KMS-11 (cell line): ENCODE measurements at regions not wholly inside any gene's neighbourhood (a gene's known extent, or its start where the extent isn't known, plus 50 kb on each side); places are given as distances from the start of the nearest gene placed in this dataset.

Experiments used
- H2AFZ ChIP-seq: fragments of 200-600 bp; sonication (generic); 2 replicates; pipeline ENCODE4 v1.6.1; 2016; ENCODE audit warnings: antibody characterized with exemption, mixed run types, low read depth
- H3K27ac ChIP-seq: fragments of 200-600 bp; sonication (generic); 2 replicates; pipeline ENCODE4 v1.6.1; 2016; ENCODE audit warnings: mild to moderate bottlenecking, mixed run types
- H3K27me3 ChIP-seq: fragments of 200-600 bp; sonication (generic); 2 replicates; pipeline ENCODE4 v1.6.1; 2017; ENCODE audit warnings: mild to moderate bottlenecking, low read depth, mixed run types, moderate library complexity; ENCODE audit not compliant: insufficient read depth
- H3K36me3 ChIP-seq: fragments of 200-600 bp; sonication (generic); 2 replicates; pipeline ENCODE4 v1.6.1; 2017; ENCODE audit warnings: mild to moderate bottlenecking, mixed run types; ENCODE audit not compliant: insufficient read depth
- H3K4me1 ChIP-seq: fragments of 200-600 bp; sonication (generic); 2 replicates; pipeline ENCODE4 v1.6.1; 2016; ENCODE audit warnings: mild to moderate bottlenecking, low read depth, mixed run types; ENCODE audit not compliant: poor library complexity, severe bottlenecking
- H3K4me2 ChIP-seq: fragments of 200-600 bp; sonication (generic); 2 replicates; pipeline ENCODE4 v1.7.0; 2016; ENCODE audit warnings: mild to moderate bottlenecking, mixed run types
- H3K4me3 ChIP-seq: fragments of 200-600 bp; sonication (generic); IDR thresholded peaks from 2 replicates; pipeline ENCODE4 v1.6.1; 2017; ENCODE audit warnings: low read depth, low read length, mixed read lengths; ENCODE audit not compliant: insufficient read depth
- H3K79me2 ChIP-seq: fragments of 200-600 bp; sonication (generic); 2 replicates; pipeline ENCODE4 v1.6.1; 2016; ENCODE audit warnings: low read depth, mixed run types; ENCODE audit not compliant: insufficient read depth
- H3K9ac ChIP-seq: fragments of 200-600 bp; sonication (generic); 2 replicates; pipeline ENCODE4 v1.6.1; 2016; ENCODE audit warnings: mild to moderate bottlenecking, mixed run types
- H4K20me1 ChIP-seq: fragments of 200-600 bp; sonication (generic); 2 replicates; pipeline ENCODE4 v1.6.1; 2016; ENCODE audit warnings: mild to moderate bottlenecking, mixed run types; ENCODE audit not compliant: insufficient read depth
- CTCF ChIP-seq: fragments of 200-600 bp; sonication (generic); conservative IDR thresholded peaks from 2 replicates; pipeline ENCODE4 v1.6.1; 2017; ENCODE audit warnings: low read depth, mild to moderate bottlenecking, antibody characterized with exemption, low read length, moderate library complexity, mixed read lengths

- Histone ChIP-seq H3K36me3 (no peaks in the 10 kb centered on the region), H3K27me3 (no peaks in the 10 kb centered on the region), H3K4me2 (no peak overlapping the region), H2AFZ (no peak overlapping the region), H3K9ac (no peak overlapping the region), H3K27ac (no peak overlapping the region), H3K4me1 (peaks cover under 1% of the 10 kb centered on the region), H4K20me1 (no peaks in the 10 kb centered on the region), H3K79me2 (no peaks in the 10 kb centered on the region), H3K4me3 (no peak overlapping the region)
- no peak for TF ChIP-seq CTCF
Observed at GRCh38 chr2:149732730-149733290, 145.2 kb upstream of the MMADHC start.

- Histone ChIP-seq H3K4me3 (no peak overlapping the region), H3K79me2 (no peaks in the 10 kb centered on the region), H3K27ac (no peak overlapping the region), H3K4me1 (no peaks in the 10 kb centered on the region), H3K27me3 (no peaks in the 10 kb centered on the region), H3K4me2 (no peak overlapping the region), H4K20me1 (no peaks in the 10 kb centered on the region), H3K36me3 (no peaks in the 10 kb centered on the region), H3K9ac (no peak overlapping the region), H2AFZ (no peak overlapping the region)
- TF ChIP-seq CTCF: no peak
Observed at GRCh38 chr2:149732001-149732685, 144.6 kb upstream of the MMADHC start.

GRCh38 chr2:149731079-149731478, 143.5 kb upstream of the MMADHC start:
- no peaks in the 10 kb centered on the region for H4K20me1 ChIP-seq
- H3K9ac ChIP-seq: no peak overlapping the region
- no peak overlapping the region for H3K4me2 ChIP-seq
- H3K79me2 ChIP-seq: no peaks in the 10 kb centered on the region
- H3K36me3 ChIP-seq: no peaks in the 10 kb centered on the region
- H2AFZ ChIP-seq: no peak overlapping the region
- no peaks in the 10 kb centered on the region for H3K4me1 ChIP-seq
- no peaks in the 10 kb centered on the region for H3K27me3 ChIP-seq
- H3K4me3 ChIP-seq: no peak overlapping the region
- TF ChIP-seq CTCF: no peak
- H3K27ac ChIP-seq: no peak overlapping the region

- no peak for TF ChIP-seq CTCF
- no peak overlapping the region for H3K4me2 ChIP-seq
- no peaks in the 10 kb centered on the region for H4K20me1 ChIP-seq
- H3K27ac ChIP-seq: no peak overlapping the region
- no peaks in the 10 kb centered on the region for H3K4me1 ChIP-seq
- no peak overlapping the region for H3K4me3 ChIP-seq
- H3K9ac ChIP-seq: no peak overlapping the region
- H3K79me2 ChIP-seq: no peaks in the 10 kb centered on the region
- no peaks in the 10 kb centered on the region for H3K27me3 ChIP-seq
- no peak overlapping the region for H2AFZ ChIP-seq
- H3K36me3 ChIP-seq: no peaks in the 10 kb centered on the region
Observed at GRCh38 chr2:149729586-149729985, 142.0 kb upstream of the MMADHC start.
